WTC11 (cell line): ENCODE measurements at regions not wholly inside any gene's neighbourhood (a gene's known extent, or its start where the extent isn't known, plus 50 kb on each side); places are given as distances from the start of the nearest gene placed in this dataset.

Experiments
- MAX ChIP-seq: sonication (generic); formaldehyde crosslinking; IDR thresholded peaks from 2 replicates; pipeline ENCODE4 v1.8.0; 2022; ENCODE audit warnings: mild to moderate bottlenecking, missing genetic modification reagents
- ZNF423 ChIP-seq: fragments of 250-450 bp; sonication (Bioruptor Pico); IDR thresholded peaks from 2 replicates; pipeline ENCODE4 v2.1.2; 2022; ENCODE audit warnings: mild to moderate bottlenecking, moderate library complexity

- no peak for TF ChIP-seq MAX (CRISPR knock-in tag)
- no peak for TF ChIP-seq ZNF423
These were observed 141.3 kb upstream of the WNT4 start for GRCh38 chr1:22284236-22284635.
